GM18873 (cell line): ENCODE measurements at regions not wholly inside any gene's neighbourhood (a gene's known extent, or its start where the extent isn't known, plus 50 kb on each side); places are given as distances from the start of the nearest gene placed in this dataset.
"Not testable (repeated sequence)": the region's sequence is repeated elsewhere in the genome, so short reads cannot be mapped to it uniquely, and the experiment has no call there.

Source experiments
- ATAC-seq: cut with Tn5 transposase; IDR thresholded peaks from one replicate; pipeline ENCODE4 v1.9.1; 2021; ENCODE audit warnings: mild to moderate bottlenecking, moderate library complexity, moderate number of reproducible peaks; ENCODE audit not compliant: unreplicated experiment, low FRiP score

GRCh38 chr18:35770376-35771014 is 189.0 kb downstream of the GALNT1 start:
- ATAC-seq, result no peak

- no peak for ATAC-seq
These were observed 189.6 kb downstream of the GALNT1 start for GRCh38 chr18:35771172-35771571.

GRCh38 chr18:35775887-35776286 is 194.3 kb downstream of the GALNT1 start:
- no peak for ATAC-seq

- ATAC-seq, result no peak
These were observed 194.9 kb downstream of the GALNT1 start for GRCh38 chr18:35776473-35776872.

- no peak for ATAC-seq
These were observed 195.4 kb upstream of the RMP24 start for GRCh38 chr18:35777039-35777438.

GRCh38 chr18:35778850-35779627 is 193.4 kb upstream of the RMP24 start:
- no peak for ATAC-seq

- no peak for ATAC-seq
These were observed 191.5 kb upstream of the RMP24 start for GRCh38 chr18:35780937-35781336.

- no peak for ATAC-seq
These were observed 189.6 kb upstream of the RMP24 start for GRCh38 chr18:35782926-35783325.

GRCh38 chr18:35786365-35787042 is 186.0 kb upstream of the RMP24 start:
- ATAC-seq, result no peak

- ATAC-seq, result no peak
These were observed 182.9 kb upstream of the RMP24 start for GRCh38 chr18:35789543-35789942.

- ATAC-seq, result no peak
These were observed 174.5 kb upstream of the RMP24 start for GRCh38 chr18:35797948-35798347.

- ATAC-seq, result no peak
These were observed 168.9 kb upstream of the RMP24 start for GRCh38 chr18:35803551-35803950.

GRCh38 chr18:35804377-35804776 is 168.1 kb upstream of the RMP24 start:
- no peak for ATAC-seq

- ATAC-seq, result no peak
These were observed 164.6 kb upstream of the RMP24 start for GRCh38 chr18:35807811-35808335.

- ATAC-seq, result no peak
These were observed 163.7 kb upstream of the RMP24 start for GRCh38 chr18:35808796-35809195.

GRCh38 chr18:35810520-35810919 is 162.0 kb upstream of the RMP24 start:
- ATAC-seq, result no peak

GRCh38 chr18:35811896-35812295 is 160.6 kb upstream of the RMP24 start:
- ATAC-seq, result no peak

- ATAC-seq, result not testable (repeated sequence)
These were observed 157.5 kb upstream of the RMP24 start for GRCh38 chr18:35815011-35815410.

GRCh38 chr18:35816003-35816402 is 156.5 kb upstream of the RMP24 start:
- ATAC-seq, result no peak

GRCh38 chr18:35817604-35818352 is 154.7 kb upstream of the RMP24 start:
- no peak for ATAC-seq

- ATAC-seq, result no peak
These were observed 154.2 kb upstream of the RMP24 start for GRCh38 chr18:35818353-35818667.
